Heart left ventricle (tissue), 16 donors: ENCODE measurements at regions not wholly inside any gene's neighbourhood (a gene's known extent, or its start where the extent isn't known, plus 50 kb on each side); places are given as distances from the start of the nearest gene placed in this dataset.

Experiments
- ATAC-seq, 4 donors: fragments of 200-7000 bp; cut with Tn5 transposase; one replicate each; pipeline ENCODE4 v1.9.1; 2020 to 2022; ENCODE audit warnings: moderate library complexity in 4 of 4, mild to moderate bottlenecking in 3 of 4, moderate number of reproducible peaks in 1 of 4
- DNase-seq, 5 donors: peaks; one replicate each; pipeline ENCODE4 v3.0.0-alpha.2; 2020
- H3K27ac ChIP-seq, 12 donors: fragments of 200-600 bp; sonication (generic) in 4 of 12; one replicate each; pipeline versions ENCODE4 v1.5.0 to v1.8.0; 2016 to 2022; ENCODE audit warnings: mild to moderate bottlenecking in 2 of 12
- H3K27me3 ChIP-seq, 9 donors: fragments of 200-600 bp; sonication (generic) in 2 of 9; one replicate each; pipeline versions ENCODE4 v1.5.1 to v1.8.0; 2016 to 2022; ENCODE audit warnings: mild to moderate bottlenecking in 3 of 9
- H3K36me3 ChIP-seq, 9 donors: fragments of 200-600 bp; sonication (generic) in 2 of 9; one replicate each; pipeline versions ENCODE4 v1.5.0 to v1.8.0; 2018 to 2022; ENCODE audit warnings: mild to moderate bottlenecking in 2 of 9
- H3K4me1 ChIP-seq, 12 donors: fragments of 200-600 bp; sonication (generic) in 4 of 12; one replicate each; pipeline versions ENCODE4 v1.5.0 to v1.8.0; 2016 to 2022; ENCODE audit warnings: mild to moderate bottlenecking in 3 of 12
- H3K4me3 ChIP-seq, 12 donors: fragments of 200-600 bp; sonication (generic) in 4 of 12; one replicate each; pipeline versions ENCODE4 v1.5.0 to v1.8.0; 2017 to 2022; ENCODE audit warnings: mild to moderate bottlenecking in 9 of 12, moderate library complexity in 4 of 12
- H3K9me3 ChIP-seq, 12 donors: fragments of 200-600 bp; sonication (generic) in 4 of 12; one replicate each; pipeline versions ENCODE4 v1.5.0 to v1.8.0; 2016 to 2022; ENCODE audit warnings: mild to moderate bottlenecking in 1 of 12
- POLR2A ChIP-seq, 2 donors: fragments of 450-650 bp; IDR thresholded peaks; one replicate each; pipeline ENCODE4 v1.6.1; 2017; ENCODE audit warnings: antibody characterized with exemption in 2 of 2, mild to moderate bottlenecking in 2 of 2, moderate library complexity in 2 of 2
- WGBS, 4 donors: extraction: QIAGEN DNeasy Blood & Tissue Kit in 2 of 4; methylation state at CpG; one replicate each; pipeline versions ENCODE4 v1.1.5 to v1.1.7; 2013 to 2018; 5-methylcytosine and 5-hydroxymethylcytosine counted together
- intact Hi-C, 10 donors: fragments of 100-400 bp; cut with DNase I; formaldehyde crosslinking; loops; one replicate each; pipeline versions ENCODE4 v1.11.1 to v1.14.2; 2022
- TF ChIP-seq, protein P1 (sequence below), 12 donors: fragments of 200-600 bp; sonication (generic) in 4 of 12; IDR thresholded peaks; one replicate each; pipeline versions ENCODE4 v1.5.0 to v1.8.0; 2018 to 2022; ENCODE audit warnings: antibody characterized with exemption in 12 of 12, mild to moderate bottlenecking in 5 of 12
- donor health status: ischemic (EF 13 %, LVEDD 7.1; RV severe dilation, severe dysfunction).
- donor health status: healthy with polysubstance abuse.
- donor health status: DM: no; HTN: yes; CAD: no.
- donor health status: DM: no; HTN: no; CAD: no.
- donor health status: ischemic (EF 25% LVEDD 6.9; RV normal size, moderate dysfunction).
- donor health status: ischemic (EF 25% LVEDD 5.7; RV mildly dilated, moderate dysfunction).
- donor health status: healthy.
- donor health status: DM: yes; HTN: yes; CAD: no.
- donor health status: ischemic (EF 35%, LVEDD 5.7; RV mildly dilated, moderate dysfunction).
- donor health status: nonischemic (EF 11% LVEDD 7.7; RV severe dilation, severe dysfunction).
- donor health status: DM: yes; HTN: yes; CAD: no.
- donor health status: PGD.
- donor health status: ischemic (EF 29% LVEDD 5.4; RV normal size, mild dysfunction).
- donor health status: nonischemic (EF 23%, LVEDD 6.1; RV moderate dilation, normal function).

DNA sequence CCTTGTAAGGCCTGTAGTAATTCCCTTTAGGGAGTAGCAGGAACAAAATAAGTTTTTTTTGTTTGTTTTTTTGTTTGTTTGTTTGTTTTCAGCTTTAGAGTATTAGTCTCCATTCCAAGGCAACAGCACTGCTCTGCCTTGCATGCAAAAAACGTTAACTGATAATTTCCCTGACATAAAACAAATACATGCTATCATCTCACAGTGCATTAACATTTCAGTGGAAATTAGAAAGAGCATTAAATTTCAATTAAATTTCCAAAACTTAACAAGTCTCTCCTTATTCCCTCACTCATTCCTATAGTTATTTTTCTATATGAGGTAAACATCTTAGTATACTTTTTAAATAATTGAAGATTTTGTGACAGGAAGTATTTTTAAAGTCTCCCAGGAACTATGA is 378.4 kb upstream of the PCDH7 start:
- WGBS, 4 donors, result 45 to 57% (median 54%) methylated on average over 1 of the region's 1 CpG
- ATAC-seq (no peak), DNase-seq (no peak)
- Histone ChIP-seq H3K9me3 (peaks cover 0 to 4% (median 0%) of the 10 kb centered on the region in 12 donors), H3K27ac (no peak overlapping the region), H3K4me1 (no peaks in the 10 kb centered on the region), H3K27me3 (no peaks in the 10 kb centered on the region), H3K36me3 (no peaks in the 10 kb centered on the region), H3K4me3 (no peak overlapping the region)
- intact Hi-C loops, result no loop called here
- no peak for TF ChIP-seq POLR2A (IDR thresholded peaks at IDR 0.05)
- TF ChIP-seq, protein P1, sequence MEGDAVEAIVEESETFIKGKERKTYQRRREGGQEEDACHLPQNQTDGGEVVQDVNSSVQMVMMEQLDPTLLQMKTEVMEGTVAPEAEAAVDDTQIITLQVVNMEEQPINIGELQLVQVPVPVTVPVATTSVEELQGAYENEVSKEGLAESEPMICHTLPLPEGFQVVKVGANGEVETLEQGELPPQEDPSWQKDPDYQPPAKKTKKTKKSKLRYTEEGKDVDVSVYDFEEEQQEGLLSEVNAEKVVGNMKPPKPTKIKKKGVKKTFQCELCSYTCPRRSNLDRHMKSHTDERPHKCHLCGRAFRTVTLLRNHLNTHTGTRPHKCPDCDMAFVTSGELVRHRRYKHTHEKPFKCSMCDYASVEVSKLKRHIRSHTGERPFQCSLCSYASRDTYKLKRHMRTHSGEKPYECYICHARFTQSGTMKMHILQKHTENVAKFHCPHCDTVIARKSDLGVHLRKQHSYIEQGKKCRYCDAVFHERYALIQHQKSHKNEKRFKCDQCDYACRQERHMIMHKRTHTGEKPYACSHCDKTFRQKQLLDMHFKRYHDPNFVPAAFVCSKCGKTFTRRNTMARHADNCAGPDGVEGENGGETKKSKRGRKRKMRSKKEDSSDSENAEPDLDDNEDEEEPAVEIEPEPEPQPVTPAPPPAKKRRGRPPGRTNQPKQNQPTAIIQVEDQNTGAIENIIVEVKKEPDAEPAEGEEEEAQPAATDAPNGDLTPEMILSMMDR (IDR thresholded peaks at IDR 0.05), result no peak

DNA sequence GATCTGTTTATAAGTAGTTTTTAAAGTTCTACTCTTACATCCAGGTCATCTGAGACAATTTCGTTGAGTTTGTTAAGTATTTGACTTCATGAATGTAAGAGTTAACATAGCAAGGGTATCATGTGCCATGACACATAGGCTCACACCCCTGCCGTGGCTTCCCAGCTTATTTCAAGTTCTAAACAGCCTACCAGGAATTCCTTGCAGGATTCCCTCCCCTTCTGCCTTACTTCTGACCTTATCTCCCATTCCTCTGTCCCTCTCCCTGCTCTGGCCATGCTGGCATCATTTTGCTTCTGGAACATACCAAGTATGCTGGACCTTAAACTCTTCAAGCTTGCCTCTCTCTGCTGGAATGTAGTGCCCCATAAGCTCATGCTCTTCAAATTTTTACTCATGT is 369.9 kb upstream of the PCDH7 start:
- Histone ChIP-seq H3K9me3 (no peaks in the 10 kb centered on the region), H3K36me3 (no peaks in the 10 kb centered on the region), H3K27ac (no peak overlapping the region), H3K4me3 (no peak overlapping the region), H3K27me3 (no peaks in the 10 kb centered on the region), H3K4me1 (no peaks in the 10 kb centered on the region)
- DNase-seq (no peak), ATAC-seq (no peak)
- 38 to 52% (median 48%) methylated on average over 2 of the region's 2 CpGs for WGBS, 4 donors
- TF ChIP-seq, protein P1 (IDR thresholded peaks at IDR 0.05), result no peak
- TF ChIP-seq POLR2A (IDR thresholded peaks at IDR 0.05), result no peak
- intact Hi-C loops, result no loop called here

DNA sequence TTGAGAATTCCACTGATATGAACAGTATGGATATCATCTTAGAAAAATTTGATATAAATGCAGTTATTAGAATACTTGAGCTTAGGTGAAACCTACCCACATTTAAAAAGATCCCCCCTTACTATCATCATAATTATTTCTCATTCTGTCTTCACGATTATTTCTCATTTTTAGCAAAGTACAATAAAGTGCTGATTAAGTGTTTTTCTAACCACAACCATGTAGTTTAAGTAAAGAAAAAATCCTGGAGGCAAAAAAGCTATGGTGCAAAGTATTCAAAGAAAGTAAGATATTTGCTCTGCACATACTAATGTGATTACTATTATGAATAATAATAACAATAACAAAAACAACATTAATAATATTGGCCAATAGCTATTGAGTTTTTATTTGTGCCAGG is 365.6 kb upstream of the PCDH7 start:
- WGBS, 4 donors, result 78 to 91% (median 88%) methylated on average over 1 of the region's 1 CpG

DNA sequence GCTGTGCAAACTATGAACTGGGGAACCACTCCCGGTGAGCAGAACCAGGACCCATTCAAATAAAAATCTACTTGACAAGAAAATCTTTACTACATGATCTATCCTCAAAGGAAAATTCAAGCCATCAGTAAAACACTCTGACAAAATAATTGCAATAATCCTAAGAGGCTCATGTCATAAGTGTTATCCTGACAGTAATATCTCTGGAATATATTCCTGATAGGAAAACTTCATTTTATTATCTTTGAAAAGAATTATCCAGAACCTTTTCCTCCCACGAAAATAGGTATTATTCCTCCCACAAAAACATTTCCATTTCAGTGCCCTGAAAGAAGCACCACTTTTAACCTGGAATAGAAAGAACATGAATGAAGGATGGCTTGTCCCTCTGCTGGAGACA is 357.7 kb upstream of the PCDH7 start:
- intact Hi-C loops, result no loop called here
- ATAC-seq (no peak), DNase-seq (no peak)
- no peaks in the 10 kb centered on the region for H3K36me3 ChIP-seq
- H3K27me3 ChIP-seq, result no peaks in the 10 kb centered on the region
- no peaks in the 10 kb centered on the region for H3K9me3 ChIP-seq
- no peaks in the 10 kb centered on the region for H3K4me1 ChIP-seq
- TF ChIP-seq, protein P1 (IDR thresholded peaks at IDR 0.05), result no peak
- no peak for TF ChIP-seq POLR2A (IDR thresholded peaks at IDR 0.05)
- 75 to 83% (median 80%) methylated on average over 2 of the region's 2 CpGs for WGBS, 4 donors
- no peak overlapping the region for H3K27ac ChIP-seq
- H3K4me3 ChIP-seq, result no peak overlapping the region

More for the DNA sequence above, 365.6 kb upstream of the PCDH7 start:
- Histone ChIP-seq H3K27me3 (no peaks in the 10 kb centered on the region), H3K4me1 (no peaks in the 10 kb centered on the region), H3K36me3 (no peaks in the 10 kb centered on the region), H3K4me3 (no peak overlapping the region), H3K9me3 (no peaks in the 10 kb centered on the region), H3K27ac (no peak overlapping the region)
- TF ChIP-seq, protein P1 (IDR thresholded peaks at IDR 0.05), result no peak
- TF ChIP-seq POLR2A (IDR thresholded peaks at IDR 0.05), result no peak
- ATAC-seq (no peak), DNase-seq (no peak)
- intact Hi-C loops, result no loop called here
